Cardiac muscle cell (in vitro differentiated cells and primary cell): ENCODE measurements at regions not wholly inside any gene's neighbourhood (a gene's known extent, or its start where the extent isn't known, plus 50 kb on each side); places are given as distances from the start of the nearest gene placed in this dataset.

ENCODE experiments used
- DNase-seq, 2 donors: peaks; one replicate each; pipeline versions ENCODE4 v3.0.0 to v3.0.0-alpha.2; 2010 to 2017; ENCODE audit warnings: low read depth in 1 of 2, low spot score in 1 of 2
- H3K27ac ChIP-seq: fragments of 200-600 bp; sonication (generic); 2 replicates; pipeline ENCODE4 v1.5.1; 2016
- H3K27me3 ChIP-seq: fragments of 200-600 bp; sonication (generic); 2 replicates; pipeline ENCODE4 v1.6.0; 2016; ENCODE audit warnings: control low read depth
- H3K36me3 ChIP-seq: fragments of 200-600 bp; sonication (generic); 2 replicates; pipeline ENCODE4 v1.5.1; 2016; ENCODE audit warnings: control low read depth
- H3K4me1 ChIP-seq: fragments of 200-600 bp; sonication (generic); 2 replicates; pipeline ENCODE4 v1.8.1; 2017; ENCODE audit warnings: low read depth, mild to moderate bottlenecking, mixed run types
- H3K4me3 ChIP-seq: fragments of 200-600 bp; sonication (generic); 2 replicates; pipeline ENCODE4 v1.5.1; 2016; ENCODE audit warnings: mild to moderate bottlenecking
- H3K9me3 ChIP-seq: fragments of 200-600 bp; sonication (generic); 2 replicates; pipeline ENCODE4 v1.5.1; 2017; ENCODE audit warnings: low read depth, mild to moderate bottlenecking, control low read depth
- TF ChIP-seq, protein P1 (sequence below): IDR thresholded peaks from 2 replicates; pipeline ENCODE4 v1.5.1; 2012; ENCODE audit warnings: low read depth, mild to moderate bottlenecking, low read length

- Histone ChIP-seq H3K9me3 (no peaks in the 10 kb centered on the region), H3K27me3 (no peaks in the 10 kb centered on the region), H3K27ac (no peak overlapping the region), H3K36me3 (no peaks in the 10 kb centered on the region), H3K4me1 (no peaks in the 10 kb centered on the region), H3K4me3 (no peak overlapping the region)
- DNase-seq = no peak
- TF ChIP-seq, protein P1, sequence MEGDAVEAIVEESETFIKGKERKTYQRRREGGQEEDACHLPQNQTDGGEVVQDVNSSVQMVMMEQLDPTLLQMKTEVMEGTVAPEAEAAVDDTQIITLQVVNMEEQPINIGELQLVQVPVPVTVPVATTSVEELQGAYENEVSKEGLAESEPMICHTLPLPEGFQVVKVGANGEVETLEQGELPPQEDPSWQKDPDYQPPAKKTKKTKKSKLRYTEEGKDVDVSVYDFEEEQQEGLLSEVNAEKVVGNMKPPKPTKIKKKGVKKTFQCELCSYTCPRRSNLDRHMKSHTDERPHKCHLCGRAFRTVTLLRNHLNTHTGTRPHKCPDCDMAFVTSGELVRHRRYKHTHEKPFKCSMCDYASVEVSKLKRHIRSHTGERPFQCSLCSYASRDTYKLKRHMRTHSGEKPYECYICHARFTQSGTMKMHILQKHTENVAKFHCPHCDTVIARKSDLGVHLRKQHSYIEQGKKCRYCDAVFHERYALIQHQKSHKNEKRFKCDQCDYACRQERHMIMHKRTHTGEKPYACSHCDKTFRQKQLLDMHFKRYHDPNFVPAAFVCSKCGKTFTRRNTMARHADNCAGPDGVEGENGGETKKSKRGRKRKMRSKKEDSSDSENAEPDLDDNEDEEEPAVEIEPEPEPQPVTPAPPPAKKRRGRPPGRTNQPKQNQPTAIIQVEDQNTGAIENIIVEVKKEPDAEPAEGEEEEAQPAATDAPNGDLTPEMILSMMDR = no peak
Measured at GRCh38 chr20:60565083-60565482, 606.9 kb downstream of the CDH26 start.

DNA sequence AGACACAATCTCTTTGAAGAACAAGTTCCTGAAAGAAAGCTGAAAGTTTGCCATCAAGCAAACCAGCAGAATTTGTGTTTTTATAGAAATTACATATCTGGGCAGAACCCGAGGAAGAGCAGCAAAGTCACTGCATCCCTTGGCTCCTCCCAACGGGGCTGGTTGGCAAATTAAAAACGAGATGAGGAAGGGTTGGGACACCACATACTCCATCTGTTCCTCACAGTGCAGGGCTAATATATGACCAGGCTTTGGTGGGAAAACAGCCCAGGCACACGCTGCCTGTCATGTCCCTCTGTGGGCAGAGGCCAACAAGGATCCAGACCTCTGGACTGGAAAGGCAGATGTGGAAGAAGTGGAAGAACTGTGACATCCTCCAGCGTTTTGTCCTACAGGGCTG is 607.3 kb downstream of the CDH26 start:
- Histone ChIP-seq H3K36me3 (no peaks in the 10 kb centered on the region), H3K27ac (no peak overlapping the region), H3K4me3 (no peak overlapping the region), H3K27me3 (no peaks in the 10 kb centered on the region), H3K9me3 (no peaks in the 10 kb centered on the region), H3K4me1 (no peaks in the 10 kb centered on the region)
- no peak for DNase-seq
- TF ChIP-seq, protein P1 = no peak

DNA sequence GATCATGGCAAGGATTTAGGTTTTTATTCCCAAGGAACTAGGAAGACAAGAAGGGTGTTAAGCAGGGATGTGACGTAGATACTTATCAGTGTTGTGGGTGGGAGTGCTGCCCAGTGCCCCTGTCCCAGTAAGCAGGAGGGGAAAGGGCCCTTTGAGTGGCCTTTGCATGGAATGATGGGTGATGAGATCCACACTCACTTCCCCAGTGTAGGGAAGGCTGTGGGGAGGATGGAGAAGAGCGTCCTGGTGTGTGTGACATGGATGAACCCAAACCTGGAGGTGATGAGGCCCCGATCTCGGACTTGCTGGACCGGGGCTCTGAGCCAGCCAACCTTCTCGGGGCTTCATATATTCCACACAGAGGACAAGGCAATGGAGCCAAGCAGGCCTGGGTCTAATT is 610.9 kb downstream of the CDH26 start:
- Histone ChIP-seq H3K27me3 (no peaks in the 10 kb centered on the region), H3K4me1 (no peaks in the 10 kb centered on the region), H3K27ac (no peak overlapping the region), H3K9me3 (no peaks in the 10 kb centered on the region), H3K4me3 (no peak overlapping the region), H3K36me3 (no peaks in the 10 kb centered on the region)
- no peak for DNase-seq
- TF ChIP-seq, protein P1 = no peak

GRCh38 chr20:60570481-60571277 is 612.5 kb downstream of the CDH26 start:
- Histone ChIP-seq H3K27me3 (no peaks in the 10 kb centered on the region), H3K9me3 (no peaks in the 10 kb centered on the region), H3K27ac (no peak overlapping the region), H3K36me3 (no peaks in the 10 kb centered on the region), H3K4me3 (no peak overlapping the region), H3K4me1 (no peaks in the 10 kb centered on the region)
- TF ChIP-seq, protein P1 = no peak
- no peak for DNase-seq

DNA sequence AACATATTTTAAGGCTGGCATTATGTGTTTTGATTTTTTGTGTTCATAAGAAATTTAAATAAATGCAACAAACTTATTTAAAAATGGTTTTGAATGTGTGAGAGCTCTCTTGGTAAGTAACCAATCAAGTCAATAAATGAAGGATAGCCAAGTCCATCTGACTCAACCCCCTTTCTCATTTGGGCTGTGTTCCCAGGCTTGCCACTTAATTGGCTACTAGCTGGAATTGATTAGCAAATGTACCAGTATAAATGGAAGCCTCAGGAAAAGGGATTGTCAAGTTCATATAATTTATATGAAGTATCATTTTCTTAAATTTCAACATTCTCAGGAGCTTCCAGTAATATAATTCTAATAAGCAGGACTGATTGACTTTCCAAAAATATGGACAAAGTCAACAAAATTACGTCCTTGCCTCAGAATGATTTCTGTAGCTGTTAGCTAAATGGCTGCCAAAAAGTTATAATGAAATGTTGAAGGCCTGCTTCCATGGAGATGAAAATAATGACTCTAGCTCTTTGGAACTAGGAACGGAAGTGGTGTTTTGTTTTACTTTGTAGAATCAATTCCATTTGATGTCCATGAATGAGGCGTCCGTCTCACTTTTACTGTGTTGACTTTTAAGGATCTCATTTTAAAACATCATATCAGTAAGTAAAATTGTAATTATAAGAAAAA is 614.9 kb downstream of the CDH26 start:
- no peaks in the 10 kb centered on the region for H3K9me3 ChIP-seq
- TF ChIP-seq, protein P1 = no peak
- no peak overlapping the region for H3K27ac ChIP-seq
- no peak for DNase-seq
- no peaks in the 10 kb centered on the region for H3K27me3 ChIP-seq
- no peak overlapping the region for H3K4me3 ChIP-seq
- H3K36me3 ChIP-seq = no peaks in the 10 kb centered on the region
- no peaks in the 10 kb centered on the region for H3K4me1 ChIP-seq
